ENCODE measurements at regions not wholly inside any gene's neighbourhood (a gene's known extent, or its start where the extent isn't known, plus 50 kb on each side); places are given as distances from the start of the nearest gene placed in this dataset.

DNA sequence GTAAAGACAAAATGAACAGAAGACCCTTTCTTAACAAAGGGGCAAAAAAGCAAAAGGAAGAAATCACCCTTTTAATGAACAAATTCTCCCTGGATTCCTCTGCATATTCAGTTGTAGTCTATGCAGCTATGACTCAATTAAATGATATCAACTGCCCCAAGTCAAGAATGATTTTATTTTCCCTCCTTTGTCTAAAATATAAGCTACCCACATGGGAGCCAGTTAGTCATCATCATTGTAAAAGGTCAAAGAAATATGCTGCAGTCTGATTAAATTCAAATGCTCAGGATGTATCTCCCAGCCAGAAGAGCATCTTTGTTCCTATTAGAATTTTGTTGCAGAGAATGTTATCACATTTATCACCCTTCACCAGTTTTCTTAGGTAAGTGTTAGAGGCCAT lies 84.0 kb downstream of the SST start:
- Histone ChIP-seq H3K4me1 (ENCODE audit: insufficient read depth, low read length) (no peaks in the 10 kb centered on the region), H3K9ac (ENCODE audit: low read depth, low read length) (no peak overlapping the region), H4K20me1 (ENCODE audit: insufficient read depth, low read length) (no peaks in the 10 kb centered on the region), H2AFZ (ENCODE audit: low read depth, low read length) (no peak overlapping the region), H3K27ac (ENCODE audit: low read length) (no peak overlapping the region), H3K4me2 (ENCODE audit: insufficient read depth, low read length) (no peak overlapping the region), H3K27me3 (ENCODE audit: insufficient read depth, low read length, poor library complexity) (peaks cover 17% of the 10 kb centered on the region), H3K36me3 (ENCODE audit: insufficient read depth, low read length) (no peaks in the 10 kb centered on the region), H3K9me3 (ENCODE audit: insufficient read depth, low read length, severe bottlenecking) (no peaks in the 10 kb centered on the region), H3K79me2 (ENCODE audit: insufficient read depth, low read length) (no peaks in the 10 kb centered on the region), H3K4me3 (ENCODE audit: low read depth in 1 of 2, low read length in 2 of 2) (no peak overlapping the region)
- TF ChIP-seq EZH2 (IDR thresholded peaks at IDR 0.05; ENCODE audit: borderline replicate concordance, low read depth, low read length, severe bottlenecking), result no peak
- TF ChIP-seq, protein P1, sequence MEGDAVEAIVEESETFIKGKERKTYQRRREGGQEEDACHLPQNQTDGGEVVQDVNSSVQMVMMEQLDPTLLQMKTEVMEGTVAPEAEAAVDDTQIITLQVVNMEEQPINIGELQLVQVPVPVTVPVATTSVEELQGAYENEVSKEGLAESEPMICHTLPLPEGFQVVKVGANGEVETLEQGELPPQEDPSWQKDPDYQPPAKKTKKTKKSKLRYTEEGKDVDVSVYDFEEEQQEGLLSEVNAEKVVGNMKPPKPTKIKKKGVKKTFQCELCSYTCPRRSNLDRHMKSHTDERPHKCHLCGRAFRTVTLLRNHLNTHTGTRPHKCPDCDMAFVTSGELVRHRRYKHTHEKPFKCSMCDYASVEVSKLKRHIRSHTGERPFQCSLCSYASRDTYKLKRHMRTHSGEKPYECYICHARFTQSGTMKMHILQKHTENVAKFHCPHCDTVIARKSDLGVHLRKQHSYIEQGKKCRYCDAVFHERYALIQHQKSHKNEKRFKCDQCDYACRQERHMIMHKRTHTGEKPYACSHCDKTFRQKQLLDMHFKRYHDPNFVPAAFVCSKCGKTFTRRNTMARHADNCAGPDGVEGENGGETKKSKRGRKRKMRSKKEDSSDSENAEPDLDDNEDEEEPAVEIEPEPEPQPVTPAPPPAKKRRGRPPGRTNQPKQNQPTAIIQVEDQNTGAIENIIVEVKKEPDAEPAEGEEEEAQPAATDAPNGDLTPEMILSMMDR (IDR thresholded peaks at IDR 0.05; ENCODE audit: borderline replicate concordance, extremely low read depth, low read length, poor library complexity, severe bottlenecking), result no peak
- ATAC-seq (ENCODE audit: insufficient read depth, low read depth) (no peak), DNase-seq (no peak)

DNA sequence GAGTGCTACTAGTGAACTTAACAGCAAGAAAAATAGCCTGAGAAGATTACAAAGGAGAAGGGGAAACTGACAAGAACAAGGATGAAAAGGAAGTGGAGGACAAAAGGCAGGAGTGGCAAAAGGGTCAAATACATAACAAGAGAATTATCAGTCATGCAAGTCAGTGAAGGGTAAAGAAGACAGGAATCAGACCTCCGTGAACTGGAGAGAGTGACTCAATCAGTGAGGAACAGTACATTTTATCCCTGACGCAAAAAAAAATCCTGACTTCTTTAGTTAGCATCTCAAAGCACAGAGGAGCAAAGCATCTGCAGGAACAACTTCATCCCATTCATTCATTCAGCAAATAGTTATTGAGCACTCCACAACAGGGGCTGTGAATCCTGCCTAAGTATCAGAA lies 97.8 kb downstream of the SST start:
- no peaks in the 10 kb centered on the region for H3K4me1 ChIP-seq (ENCODE audit: insufficient read depth, low read length)
- no peak for TF ChIP-seq EZH2 (IDR thresholded peaks at IDR 0.05; ENCODE audit: borderline replicate concordance, low read depth, low read length, severe bottlenecking)
- TF ChIP-seq, protein P1 (IDR thresholded peaks at IDR 0.05; ENCODE audit: borderline replicate concordance, extremely low read depth, low read length, poor library complexity, severe bottlenecking), result no peak
- no peaks in the 10 kb centered on the region for H3K9me3 ChIP-seq (ENCODE audit: insufficient read depth, low read length, severe bottlenecking)
- DNase-seq, result no peak
- no peak overlapping the region for H3K4me3 ChIP-seq (ENCODE audit: low read depth in 1 of 2, low read length in 2 of 2)
- peaks cover 21% of the 10 kb centered on the region for H3K27me3 ChIP-seq (ENCODE audit: insufficient read depth, low read length, poor library complexity)
- no peak overlapping the region for H3K9ac ChIP-seq (ENCODE audit: low read depth, low read length)
- H2AFZ ChIP-seq (ENCODE audit: low read depth, low read length), result no peak overlapping the region
- no peak for ATAC-seq (ENCODE audit: insufficient read depth, low read depth)
- no peaks in the 10 kb centered on the region for H3K36me3 ChIP-seq (ENCODE audit: insufficient read depth, low read length)
- no peak overlapping the region for H3K27ac ChIP-seq (ENCODE audit: low read length)
- H3K79me2 ChIP-seq (ENCODE audit: insufficient read depth, low read length), result no peaks in the 10 kb centered on the region
- H4K20me1 ChIP-seq (ENCODE audit: insufficient read depth, low read length), result no peaks in the 10 kb centered on the region
- H3K4me2 ChIP-seq (ENCODE audit: insufficient read depth, low read length), result no peak overlapping the region

DNA sequence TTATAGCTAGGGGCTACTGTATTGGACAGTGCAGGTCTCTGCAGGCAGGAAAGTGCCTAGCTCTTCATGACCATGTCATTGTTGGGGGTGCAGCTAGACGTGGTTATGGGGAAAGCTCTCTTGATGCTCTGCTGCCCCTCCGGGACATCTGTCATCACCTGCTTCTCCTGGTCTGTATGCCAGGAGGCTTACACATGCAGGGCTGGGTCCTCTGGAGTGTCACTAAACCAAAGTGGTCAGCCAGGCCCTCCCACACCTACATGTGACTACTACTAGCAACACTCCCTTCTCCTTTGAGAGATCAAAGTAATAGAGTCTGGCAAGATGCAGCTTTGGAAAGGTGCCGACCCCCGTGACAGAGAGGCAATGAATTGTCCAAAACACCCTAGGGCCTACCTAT lies 98.5 kb downstream of the SST start:
- Histone ChIP-seq H4K20me1 (ENCODE audit: insufficient read depth, low read length) (no peaks in the 10 kb centered on the region), H3K27me3 (ENCODE audit: insufficient read depth, low read length, poor library complexity) (peaks cover 24% of the 10 kb centered on the region), H3K36me3 (ENCODE audit: insufficient read depth, low read length) (no peaks in the 10 kb centered on the region), H2AFZ (ENCODE audit: low read depth, low read length) (no peak overlapping the region), H3K9me3 (ENCODE audit: insufficient read depth, low read length, severe bottlenecking) (no peaks in the 10 kb centered on the region), H3K4me1 (ENCODE audit: insufficient read depth, low read length) (no peaks in the 10 kb centered on the region), H3K9ac (ENCODE audit: low read depth, low read length) (no peak overlapping the region), H3K4me3 (ENCODE audit: low read depth in 1 of 2, low read length in 2 of 2) (no peak overlapping the region), H3K27ac (ENCODE audit: low read length) (no peak overlapping the region), H3K4me2 (ENCODE audit: insufficient read depth, low read length) (no peak overlapping the region), H3K79me2 (ENCODE audit: insufficient read depth, low read length) (no peaks in the 10 kb centered on the region)
- DNase-seq, result no peak
- TF ChIP-seq, protein P1 (IDR thresholded peaks at IDR 0.05; ENCODE audit: borderline replicate concordance, extremely low read depth, low read length, poor library complexity, severe bottlenecking), result no peak
- TF ChIP-seq EZH2 (IDR thresholded peaks at IDR 0.05; ENCODE audit: borderline replicate concordance, low read depth, low read length, severe bottlenecking), result no peak
- no peak for ATAC-seq (ENCODE audit: insufficient read depth, low read depth)

DNA sequence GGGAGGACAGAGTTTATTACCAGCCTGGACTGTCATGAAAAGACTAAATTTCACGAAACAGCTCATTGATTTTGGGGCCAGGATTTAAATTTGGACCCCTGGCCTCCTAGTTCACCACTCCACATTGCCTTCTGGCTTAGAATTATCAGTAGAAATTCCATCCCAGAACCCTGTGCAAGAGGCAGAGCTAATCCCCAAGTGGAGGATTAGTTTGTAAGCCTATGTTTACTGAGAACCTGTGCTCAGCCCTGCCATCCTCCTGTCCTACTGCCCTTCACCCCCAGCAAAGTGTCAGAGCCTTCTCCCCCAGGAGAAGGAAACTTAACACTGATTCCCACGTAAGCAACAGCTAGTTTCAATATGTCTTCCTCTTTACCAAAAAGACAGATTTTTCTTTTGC lies 99.4 kb downstream of the SST start:
- H3K4me2 ChIP-seq (ENCODE audit: insufficient read depth, low read length), result no peak overlapping the region
- no peaks in the 10 kb centered on the region for H3K4me1 ChIP-seq (ENCODE audit: insufficient read depth, low read length)
- H3K27ac ChIP-seq (ENCODE audit: low read length), result no peak overlapping the region
- H2AFZ ChIP-seq (ENCODE audit: low read depth, low read length), result no peak overlapping the region
- TF ChIP-seq, protein P1 (IDR thresholded peaks at IDR 0.05; ENCODE audit: borderline replicate concordance, extremely low read depth, low read length, poor library complexity, severe bottlenecking), result no peak
- TF ChIP-seq EZH2 (IDR thresholded peaks at IDR 0.05; ENCODE audit: borderline replicate concordance, low read depth, low read length, severe bottlenecking), result no peak
- ATAC-seq (ENCODE audit: insufficient read depth, low read depth), result no peak
- no peak overlapping the region for H3K9ac ChIP-seq (ENCODE audit: low read depth, low read length)
- H3K79me2 ChIP-seq (ENCODE audit: insufficient read depth, low read length), result no peaks in the 10 kb centered on the region
- H4K20me1 ChIP-seq (ENCODE audit: insufficient read depth, low read length), result no peaks in the 10 kb centered on the region
- no peak overlapping the region for H3K4me3 ChIP-seq (ENCODE audit: low read depth in 1 of 2, low read length in 2 of 2)
- H3K27me3 ChIP-seq (ENCODE audit: insufficient read depth, low read length, poor library complexity), result peaks cover 30% of the 10 kb centered on the region
- no peaks in the 10 kb centered on the region for H3K36me3 ChIP-seq (ENCODE audit: insufficient read depth, low read length)
- DNase-seq, result no peak
- no peaks in the 10 kb centered on the region for H3K9me3 ChIP-seq (ENCODE audit: insufficient read depth, low read length, severe bottlenecking)

Data from DND-41 (cell line).